ENCODE measurements at regions not wholly inside any gene's neighbourhood (a gene's known extent, or its start where the extent isn't known, plus 50 kb on each side); places are given as distances from the start of the nearest gene placed in this dataset.

GRCh38 chr5:175765858-175766257 lies 105.5 kb upstream of the CPLX2 start:
- TF ChIP-seq CTCF (IDR thresholded peaks at IDR 0.05) (no peak), POLR2A (IDR thresholded peaks at IDR 0.05) (no peak), EP300 (IDR thresholded peaks at IDR 0.05; ENCODE audit: low read depth) (no peak), POLR2AphosphoS5 (IDR thresholded peaks at IDR 0.05) (no peak)
- Histone ChIP-seq H3K9me3 (peaks cover 8 to 13% of the 10 kb centered on the region in 2 donors), H3K4me3 (no peak overlapping the region), H3K36me3 (no peaks in the 10 kb centered on the region), H3K4me1 (no peaks in the 10 kb centered on the region), H3K27me3 (no peaks in the 10 kb centered on the region), H3K27ac (no peak overlapping the region)
- in situ Hi-C loops (cut with MboI; ENCODE audit: low pct_ligation_motif_present in 1 of 4, low pct_unique_long_range_greater_than_20kb in 1 of 4, low sequenced_read_pairs in 3 of 4): no loop called here
- intact Hi-C loops (cut with DNase I; ENCODE audit: low total_unique reads): no loop called here
- DNase-seq: no peak
- WGBS, 2 donors (ENCODE audit: low coverage in 1 of 2): 59 to 62% methylated on average over 3 of the region's 3 CpGs

- in situ Hi-C loops (cut with MboI; ENCODE audit: low pct_ligation_motif_present in 1 of 4, low pct_unique_long_range_greater_than_20kb in 1 of 4, low sequenced_read_pairs in 3 of 4) (no loop called here), intact Hi-C loops (cut with DNase I; ENCODE audit: low total_unique reads) (no loop called here)
- no peaks in the 10 kb centered on the region for H3K4me1 ChIP-seq
- H3K9me3 ChIP-seq: peaks cover 5 to 13% of the 10 kb centered on the region in 2 donors
- WGBS, 2 donors (ENCODE audit: low coverage in 1 of 2): 71% methylated on average over 2 of the region's 2 CpGs; no CpG with 5 or more reads in 1 of the 2 donors
- H3K27ac ChIP-seq: no peak overlapping the region
- H3K36me3 ChIP-seq: no peaks in the 10 kb centered on the region
- peaks cover 9% of the 10 kb centered on the region for H3K27me3 ChIP-seq
- no peak overlapping the region for H3K4me3 ChIP-seq
- TF ChIP-seq CTCF (IDR thresholded peaks at IDR 0.05) (no peak), POLR2A (IDR thresholded peaks at IDR 0.05) (no peak), POLR2AphosphoS5 (IDR thresholded peaks at IDR 0.05) (no peak), EP300 (IDR thresholded peaks at IDR 0.05; ENCODE audit: low read depth) (no peak)
- no peak for DNase-seq
Observed at GRCh38 chr5:175766963-175767362, 104.4 kb upstream of the CPLX2 start.

DNA sequence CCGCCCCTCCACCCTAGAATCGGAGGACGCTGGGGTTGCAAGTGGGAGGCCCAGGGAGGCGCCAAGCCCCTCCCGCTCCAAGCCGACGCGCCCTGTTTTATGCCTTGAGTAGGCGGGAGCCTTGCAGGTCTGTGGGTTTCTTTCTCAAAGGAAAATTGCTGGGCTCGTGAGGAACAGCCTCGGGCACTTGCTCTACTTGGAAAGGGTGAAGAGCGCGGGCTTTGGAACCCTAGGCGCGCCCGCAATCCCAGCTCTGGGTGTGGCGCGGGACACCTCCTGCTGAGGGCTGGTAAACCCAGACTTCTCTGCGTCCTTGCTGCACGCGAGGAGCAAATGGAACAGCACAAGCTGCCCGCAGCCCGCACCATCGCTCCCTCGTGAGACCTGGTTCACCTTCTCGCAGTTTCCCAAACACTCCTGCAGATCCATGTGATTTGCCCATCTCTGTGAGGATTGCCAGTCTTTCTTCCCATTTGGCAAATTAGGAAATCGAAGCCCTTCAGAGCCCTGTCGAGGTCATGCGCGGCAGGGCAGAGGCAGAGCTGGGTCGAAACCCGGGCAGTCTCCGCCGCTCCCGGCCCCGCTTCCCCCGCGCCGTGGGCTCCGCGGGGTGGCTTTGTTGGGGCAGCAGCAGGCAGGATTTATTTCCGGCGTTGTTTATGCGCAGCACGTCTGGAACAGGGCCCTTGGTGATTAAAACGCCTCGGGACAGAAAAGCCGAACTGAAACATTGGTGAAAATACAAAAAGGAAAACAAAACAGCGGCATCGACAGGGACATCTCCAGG lies 98.4 kb upstream of the CPLX2 start:
- Histone ChIP-seq H3K9me3 (no peaks in the 10 kb centered on the region), H3K4me1 (peaks cover 0 to 8% (median 2%) of the 10 kb centered on the region in 4 donors), H3K27ac (no peak overlapping the region), H3K4me3 (no peak overlapping the region), H3K27me3 (peaks cover 42% of the 10 kb centered on the region), H3K36me3 (no peaks in the 10 kb centered on the region)
- no peak for DNase-seq
- in situ Hi-C loops (cut with MboI; ENCODE audit: low pct_ligation_motif_present in 1 of 4, low pct_unique_long_range_greater_than_20kb in 1 of 4, low sequenced_read_pairs in 3 of 4) (no loop called here), intact Hi-C loops (cut with DNase I; ENCODE audit: low total_unique reads) (no loop called here)
- 9 to 12% methylated on average over 9 to 47 of the region's 50 CpGs for WGBS, 2 donors (ENCODE audit: low coverage in 1 of 2)
- no peak for TF ChIP-seq CTCF (IDR thresholded peaks at IDR 0.05)
- TF ChIP-seq POLR2AphosphoS5 (IDR thresholded peaks at IDR 0.05): no peak

- Histone ChIP-seq H3K36me3 (no peaks in the 10 kb centered on the region), H3K4me3 (no peak overlapping the region), H3K27ac (no peak overlapping the region), H3K4me1 (peaks cover 0 to 8% (median 2%) of the 10 kb centered on the region in 4 donors), H3K9me3 (no peaks in the 10 kb centered on the region), H3K27me3 (peaks cover 42% of the 10 kb centered on the region)
- in situ Hi-C loops (cut with MboI; ENCODE audit: low pct_ligation_motif_present in 1 of 4, low pct_unique_long_range_greater_than_20kb in 1 of 4, low sequenced_read_pairs in 3 of 4) (no loop called here), intact Hi-C loops (cut with DNase I; ENCODE audit: low total_unique reads) (no loop called here)
- no peak for DNase-seq
- no peak for TF ChIP-seq POLR2AphosphoS5 (IDR thresholded peaks at IDR 0.05)
- no peak for TF ChIP-seq POLR2A (IDR thresholded peaks at IDR 0.05)
- no peak for TF ChIP-seq CTCF (IDR thresholded peaks at IDR 0.05)
- TF ChIP-seq EP300 (IDR thresholded peaks at IDR 0.05; ENCODE audit: low read depth): no peak
- 13 to 35% methylated on average over 8 to 12 of the region's 12 CpGs for WGBS, 2 donors (ENCODE audit: low coverage in 1 of 2)
Observed at GRCh38 chr5:175773534-175774070, 97.8 kb upstream of the CPLX2 start.

All from transverse colon (tissue), 4 donors.